H9 (cell line): ENCODE measurements at regions not wholly inside any gene's neighbourhood (a gene's known extent, or its start where the extent isn't known, plus 50 kb on each side); places are given as distances from the start of the nearest gene placed in this dataset.
A peak's percentile ranks its signal among the peaks of the same experiment; 100 is the strongest.

Source experiments
- DNase-seq: peaks from one replicate; pipeline ENCODE4 v3.0.0-alpha.2; 2017
- H2AFZ ChIP-seq: one replicate; pipeline ENCODE4 v1.6.1; 2013; ENCODE audit warnings: mild to moderate bottlenecking, low read length, control low read depth, moderate library complexity
- H2AK5ac ChIP-seq: 2 replicates; pipeline ENCODE4 v1.6.1; 2013; ENCODE audit warnings: low read length, control low read depth, mixed read lengths; ENCODE audit not compliant: insufficient read length
- H2BK120ac ChIP-seq: one replicate; pipeline ENCODE4 v1.6.1; 2013; ENCODE audit warnings: low read depth, mild to moderate bottlenecking, low read length, control low read depth, inconsistent platforms; ENCODE audit not compliant: poor library complexity, severe bottlenecking
- H2BK12ac ChIP-seq: 2 replicates; pipeline ENCODE4 v1.6.1; 2013; ENCODE audit warnings: low read length, control low read depth, mixed read lengths, low read depth; ENCODE audit not compliant: insufficient read length
- H2BK15ac ChIP-seq: 2 replicates; pipeline ENCODE4 v1.6.1; 2013; ENCODE audit warnings: low read depth, low read length, control low read depth
- H2BK20ac ChIP-seq: one replicate; pipeline ENCODE4 v1.6.1; 2013; ENCODE audit warnings: low read depth, mild to moderate bottlenecking, low read length, control low read depth, inconsistent platforms; ENCODE audit not compliant: poor library complexity, severe bottlenecking
- H2BK5ac ChIP-seq: 2 replicates; pipeline ENCODE4 v1.6.1; 2013; ENCODE audit warnings: low read length, control low read depth, mixed read lengths; ENCODE audit not compliant: insufficient read length
- H3K14ac ChIP-seq: 2 replicates; pipeline ENCODE4 v1.6.1; 2013; ENCODE audit warnings: low read length, control low read depth; ENCODE audit not compliant: insufficient read depth
- H3K18ac ChIP-seq: 2 replicates; pipeline ENCODE4 v1.6.1; 2013; ENCODE audit warnings: low read depth, mild to moderate bottlenecking, mixed read lengths, low read length, control low read depth; ENCODE audit not compliant: insufficient read length
- H3K23ac ChIP-seq: 2 replicates; pipeline ENCODE4 v1.6.1; 2013; ENCODE audit warnings: low read length, control low read depth, mixed read lengths, low read depth; ENCODE audit not compliant: insufficient read length
- H3K23me2 ChIP-seq: 2 replicates; pipeline ENCODE4 v1.6.1; 2013; ENCODE audit warnings: low read depth, mild to moderate bottlenecking, mixed read lengths, low read length, control low read depth; ENCODE audit not compliant: insufficient read length, poor library complexity, severe bottlenecking
- H3K27ac ChIP-seq: 2 replicates; pipeline ENCODE4 v1.5.1; 2013; ENCODE audit warnings: low read length, control low read depth, mixed read lengths, low read depth; ENCODE audit not compliant: insufficient read length
- H3K27me3 ChIP-seq: 2 replicates; pipeline ENCODE4 v1.6.1; 2013; ENCODE audit warnings: low read length, control low read depth, inconsistent platforms; ENCODE audit not compliant: insufficient read depth
- H3K4ac ChIP-seq: 2 replicates; pipeline ENCODE4 v1.6.1; 2013; ENCODE audit warnings: low read depth, mild to moderate bottlenecking, control low read depth, inconsistent platforms, low read length, moderate library complexity
- H3K4me1 ChIP-seq: 2 replicates; pipeline ENCODE4 v1.6.1; 2013; ENCODE audit warnings: low read length, control low read depth, inconsistent platforms; ENCODE audit not compliant: insufficient read depth
- H3K4me2 ChIP-seq: 2 replicates; pipeline ENCODE4 v1.6.1; 2013; ENCODE audit warnings: low read length, control low read depth, mixed read lengths; ENCODE audit not compliant: insufficient read length, insufficient read depth
- H3K56ac ChIP-seq: 2 replicates; pipeline ENCODE4 v1.6.1; 2013; ENCODE audit warnings: low read depth, mild to moderate bottlenecking, mixed read lengths, low read length, control low read depth; ENCODE audit not compliant: insufficient read length
- H3K79me1 ChIP-seq: 2 replicates; pipeline ENCODE4 v1.6.1; 2013; ENCODE audit warnings: low read depth, mild to moderate bottlenecking, moderate library complexity, low read length, control low read depth, inconsistent platforms; ENCODE audit not compliant: insufficient read depth, poor library complexity, severe bottlenecking
- H3K79me2 ChIP-seq: 2 replicates; pipeline ENCODE4 v1.6.1; 2013; ENCODE audit warnings: low read length, control low read depth, inconsistent platforms; ENCODE audit not compliant: insufficient read depth
- H3K9ac ChIP-seq: 2 replicates; pipeline ENCODE4 v1.6.1; 2013; ENCODE audit warnings: low read length, control low read depth, mixed read lengths; ENCODE audit not compliant: insufficient read length; ENCODE audit errors: extremely low read depth
- H3K9me3 ChIP-seq: one replicate; pipeline ENCODE4 v1.6.1; 2013; ENCODE audit warnings: low read depth, low read length, inconsistent platforms; ENCODE audit not compliant: control insufficient read depth
- H3T11ph ChIP-seq: one replicate; pipeline ENCODE4 v1.6.1; 2013; ENCODE audit warnings: mild to moderate bottlenecking, low read length, control low read depth, inconsistent platforms
- H4K20me1 ChIP-seq: one replicate; pipeline ENCODE4 v1.6.1; 2013; ENCODE audit not compliant: control insufficient read depth, insufficient read length, insufficient read depth
- H4K5ac ChIP-seq: 2 replicates; pipeline ENCODE4 v1.6.1; 2013; ENCODE audit warnings: low read depth, mild to moderate bottlenecking, mixed read lengths, low read length, control low read depth; ENCODE audit not compliant: insufficient read length
- H4K8ac ChIP-seq: replicated peaks from 2 replicates; pipeline ENCODE4 v1.6.1; 2013; ENCODE audit warnings: low read length, control low read depth, mixed read lengths, low read depth; ENCODE audit not compliant: insufficient read length
- H4K91ac ChIP-seq: 2 replicates; pipeline ENCODE4 v1.6.1; 2013; ENCODE audit warnings: low read depth, mild to moderate bottlenecking, moderate library complexity, mixed read lengths, low read length, control low read depth; ENCODE audit not compliant: insufficient read length
- H3K27ac Mint-ChIP-seq, 3 experiments: 2 replicates in 2 of 3; 3 replicates in 1 of 3; pipeline ENCODE4 v1.8.0; 2020 to 2021; ENCODE audit warnings: mixed read lengths in 3 of 3, mild to moderate bottlenecking in 1 of 3, moderate library complexity in 1 of 3
- H3K27me3 Mint-ChIP-seq: 2 replicates; pipeline ENCODE4 v1.8.0; 2021; ENCODE audit warnings: low read depth, mild to moderate bottlenecking, moderate library complexity, mixed read lengths
- H3K36me3 Mint-ChIP-seq, 3 experiments: 2 replicates in 2 of 3; 3 replicates in 1 of 3; pipeline ENCODE4 v1.8.0; 2020 to 2021; ENCODE audit warnings: low read depth in 3 of 3, mixed read lengths in 3 of 3; ENCODE audit not compliant: insufficient read depth in 1 of 3
- H3K4me1 Mint-ChIP-seq, 2 experiments: 2 replicates each; pipeline ENCODE4 v1.8.0; 2020; ENCODE audit warnings: mixed read lengths in 2 of 2
- H3K4me3 Mint-ChIP-seq, 2 experiments: 2 replicates in 1 of 2; 3 replicates in 1 of 2; pipeline ENCODE4 v1.8.0; 2020 to 2021; ENCODE audit warnings: mild to moderate bottlenecking in 2 of 2, mixed read lengths in 2 of 2, moderate library complexity in 1 of 2
- H3K9me3 Mint-ChIP-seq, 2 experiments: 2 replicates in 1 of 2; 3 replicates in 1 of 2; pipeline ENCODE4 v1.8.0; 2020; ENCODE audit warnings: mild to moderate bottlenecking in 2 of 2, mixed read lengths in 2 of 2, moderate library complexity in 1 of 2
- WGBS: extraction: QIAGEN DNeasy Blood & Tissue Kit; methylation state at CpG from one replicate; pipeline ENCODE4 v1.1.7; 2013; ENCODE audit warnings: missing lambda C conversion rate, low lambda C conversion rate, mixed read lengths; ENCODE audit not compliant: insufficient read length; ENCODE audit errors: extremely low coverage; 5-methylcytosine and 5-hydroxymethylcytosine counted together
- TF ChIP-seq, protein P1 (sequence below): fragments of 200-600 bp; sonication (generic); conservative IDR thresholded peaks from 3 replicates; pipeline ENCODE4 v1.8.0; 2021; ENCODE audit warnings: antibody characterized with exemption, mild to moderate bottlenecking

DNA sequence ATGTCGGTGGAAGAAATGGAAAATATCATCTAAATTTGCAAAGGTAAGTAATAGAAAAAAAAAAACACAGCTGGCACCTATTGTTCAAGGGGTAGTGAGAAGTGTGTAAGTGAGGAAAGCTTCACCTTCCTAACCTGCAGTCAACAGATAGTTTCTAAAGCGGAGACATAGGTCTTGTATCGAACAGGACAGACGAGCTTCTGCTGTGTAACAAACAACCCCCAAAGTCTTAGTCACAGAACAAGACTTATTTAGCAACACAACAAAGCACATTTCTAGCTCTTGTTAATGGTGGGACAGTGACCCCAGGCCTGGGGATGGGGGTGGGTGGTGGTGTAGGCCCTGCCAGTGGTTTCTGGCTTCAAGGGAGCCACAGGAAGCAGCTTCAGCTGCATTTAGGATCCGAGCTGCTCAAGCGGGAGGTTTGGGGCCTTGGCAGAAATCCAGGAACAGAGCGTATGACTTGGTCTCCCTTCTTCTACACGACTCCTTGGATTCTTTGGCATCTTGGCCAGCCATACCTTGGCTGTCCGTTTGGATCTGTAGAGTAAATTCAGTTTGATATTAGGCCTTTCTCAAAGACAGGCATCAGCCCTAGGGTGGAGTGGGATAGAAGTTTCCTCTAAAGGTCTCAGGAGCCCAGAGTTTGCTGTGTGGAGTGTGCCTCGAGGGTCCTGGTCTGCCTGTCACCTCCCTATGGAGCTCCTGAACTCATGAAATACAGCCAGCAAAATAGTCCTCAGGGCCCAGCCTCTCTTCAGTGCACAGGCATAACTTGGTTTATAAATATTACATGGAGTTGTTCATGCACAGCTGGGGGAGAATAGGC, 56.9 kb upstream of the SHH start:
- H3K4me3 Mint-ChIP-seq = no peak overlapping the region
- H3K9me3 Mint-ChIP-seq = peaks cover 3% of the 10 kb centered on the region in 2 experiments; a peak in 3 of 5 replicates
- H3K27me3 ChIP-seq = no peaks in the 10 kb centered on the region

More for the DNA sequence above, 56.9 kb upstream of the SHH start:
- H2BK15ac ChIP-seq = no peak overlapping the region
- H3K14ac ChIP-seq = no peak overlapping the region
- H3K9me3 ChIP-seq = no peaks in the 10 kb centered on the region
- peaks cover 0 to 5% of the 10 kb centered on the region in 2 experiments; a peak in 2 of 4 replicates for H3K4me1 Mint-ChIP-seq
- no CpG with 5 or more reads among the region's 10 CpGs for WGBS
- H3K9ac ChIP-seq = no peak overlapping the region
- peak; percentile 7 for DNase-seq
- no peaks in the 10 kb centered on the region for H4K20me1 ChIP-seq
- no peak overlapping the region for H3K4ac ChIP-seq
- H3K23ac ChIP-seq = no peak overlapping the region
- H3K36me3 Mint-ChIP-seq = no peaks in the 10 kb centered on the region; a peak in 2 of 7 replicates
- H2BK12ac ChIP-seq = no peak overlapping the region
- H3K4me1 ChIP-seq = no peaks in the 10 kb centered on the region
- TF ChIP-seq, protein P1, sequence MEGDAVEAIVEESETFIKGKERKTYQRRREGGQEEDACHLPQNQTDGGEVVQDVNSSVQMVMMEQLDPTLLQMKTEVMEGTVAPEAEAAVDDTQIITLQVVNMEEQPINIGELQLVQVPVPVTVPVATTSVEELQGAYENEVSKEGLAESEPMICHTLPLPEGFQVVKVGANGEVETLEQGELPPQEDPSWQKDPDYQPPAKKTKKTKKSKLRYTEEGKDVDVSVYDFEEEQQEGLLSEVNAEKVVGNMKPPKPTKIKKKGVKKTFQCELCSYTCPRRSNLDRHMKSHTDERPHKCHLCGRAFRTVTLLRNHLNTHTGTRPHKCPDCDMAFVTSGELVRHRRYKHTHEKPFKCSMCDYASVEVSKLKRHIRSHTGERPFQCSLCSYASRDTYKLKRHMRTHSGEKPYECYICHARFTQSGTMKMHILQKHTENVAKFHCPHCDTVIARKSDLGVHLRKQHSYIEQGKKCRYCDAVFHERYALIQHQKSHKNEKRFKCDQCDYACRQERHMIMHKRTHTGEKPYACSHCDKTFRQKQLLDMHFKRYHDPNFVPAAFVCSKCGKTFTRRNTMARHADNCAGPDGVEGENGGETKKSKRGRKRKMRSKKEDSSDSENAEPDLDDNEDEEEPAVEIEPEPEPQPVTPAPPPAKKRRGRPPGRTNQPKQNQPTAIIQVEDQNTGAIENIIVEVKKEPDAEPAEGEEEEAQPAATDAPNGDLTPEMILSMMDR = no peak
- no peak overlapping the region for H2AK5ac ChIP-seq
- H3K79me2 ChIP-seq = no peaks in the 10 kb centered on the region
- H3K56ac ChIP-seq = no peak overlapping the region
- H2AFZ ChIP-seq = no peak overlapping the region
- no peak overlapping the region for H4K91ac ChIP-seq
- no peak overlapping the region for H3K27ac Mint-ChIP-seq
- H4K8ac ChIP-seq = no peak overlapping the region
- H2BK20ac ChIP-seq = no peak overlapping the region
- no peak overlapping the region for H3K27ac ChIP-seq
- no peak overlapping the region for H3K18ac ChIP-seq
- H2BK5ac ChIP-seq = no peak overlapping the region
- no peak overlapping the region for H3K4me2 ChIP-seq
- no peak overlapping the region for H3T11ph ChIP-seq
- no peaks in the 10 kb centered on the region for H3K23me2 ChIP-seq
- no peaks in the 10 kb centered on the region for H3K79me1 ChIP-seq
- no peak overlapping the region for H4K5ac ChIP-seq
- H2BK120ac ChIP-seq = no peak overlapping the region
- H3K27me3 Mint-ChIP-seq = peaks cover 16% of the 10 kb centered on the region
